Medulla oblongata (tissue), 1 donor: ENCODE measurements at regions not wholly inside any gene's neighbourhood (a gene's known extent, or its start where the extent isn't known, plus 50 kb on each side); places are given as distances from the start of the nearest gene placed in this dataset.
"Not testable (repeated sequence)": the region's sequence is repeated elsewhere in the genome, so short reads cannot be mapped to it uniquely, and the experiment has no call there.

ENCODE experiments used
- DNase-seq: peaks from one replicate; pipeline ENCODE4 v3.0.0-alpha.2; 2015; ENCODE audit errors: extremely low spot score

DNA sequence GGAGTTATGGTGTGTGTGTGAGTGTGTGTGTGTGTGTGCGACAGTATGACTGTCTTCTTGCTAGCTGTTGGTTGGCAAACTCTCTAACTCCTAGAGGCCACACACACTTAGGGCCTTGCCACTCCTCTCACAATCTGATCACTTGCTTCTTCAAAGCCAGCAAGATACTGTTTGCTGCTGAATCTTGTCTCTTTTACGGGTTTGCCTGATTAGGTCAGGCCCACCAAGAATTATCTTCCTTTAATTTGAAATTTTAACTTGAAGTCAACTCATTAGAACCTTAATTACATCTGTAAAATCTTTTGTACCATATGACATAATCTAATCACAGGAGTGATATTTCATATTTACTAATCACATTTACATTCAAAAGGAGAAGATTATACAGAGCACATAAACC, 359.2 kb upstream of the SGCG start:
- DNase-seq: no peak

DNA sequence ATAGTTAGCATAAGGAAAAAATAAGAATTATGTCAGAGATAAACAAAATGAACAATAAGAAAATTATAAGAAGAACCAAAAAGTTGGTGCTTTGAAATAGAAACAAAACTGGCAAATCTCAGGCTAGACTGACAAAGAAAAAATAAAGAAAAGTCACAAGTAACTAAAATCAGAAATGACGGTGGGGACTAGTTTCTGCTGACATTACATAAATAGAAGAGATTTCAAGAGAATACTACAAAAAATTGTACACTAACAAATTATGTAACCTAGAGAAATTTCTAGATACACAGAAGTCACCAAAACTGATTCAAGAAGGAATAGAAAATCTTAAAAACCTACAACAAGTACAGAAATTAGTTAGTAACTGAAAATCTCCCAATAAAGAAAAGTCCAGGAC, 355.6 kb upstream of the SGCG start:
- no peak for DNase-seq

DNA sequence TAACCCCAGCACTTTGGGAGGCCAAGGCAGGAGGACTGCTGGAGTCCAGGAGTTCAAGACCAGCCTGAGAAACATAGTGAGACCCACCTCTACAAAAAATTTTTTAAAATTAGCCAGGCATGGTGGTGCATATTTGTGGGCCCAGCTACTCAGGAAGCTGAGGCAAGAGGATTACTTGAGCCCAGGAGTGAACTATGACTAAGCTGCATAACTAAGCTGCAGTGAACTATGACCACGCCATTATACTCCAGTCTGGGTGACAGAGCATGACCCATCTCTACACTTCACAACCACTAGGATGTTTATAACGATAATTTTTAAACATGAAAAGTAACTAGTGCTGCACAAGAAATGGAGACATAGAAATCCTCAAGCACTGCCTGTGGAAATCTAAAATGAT, 352.7 kb upstream of the SGCG start:
- DNase-seq: no peak

DNA sequence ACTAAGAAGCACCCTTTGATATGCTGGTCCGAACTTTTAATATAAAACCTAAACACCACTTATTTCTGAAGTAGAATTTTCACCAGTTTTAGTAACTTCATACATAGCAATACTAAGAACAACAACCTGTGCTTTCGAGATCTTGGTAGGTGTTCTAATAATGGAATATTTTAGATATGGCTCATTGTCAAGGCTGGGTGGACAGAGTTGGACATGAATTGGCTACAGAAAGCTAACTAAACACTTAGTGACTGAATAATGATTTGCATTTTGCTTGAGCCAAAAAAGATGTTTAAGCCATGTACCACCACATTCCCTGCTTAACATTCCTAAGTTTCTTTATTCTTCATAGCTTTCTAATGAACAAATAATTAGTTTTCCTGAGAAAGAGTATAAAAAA, 344.3 kb upstream of the SGCG start:
- no peak for DNase-seq

DNA sequence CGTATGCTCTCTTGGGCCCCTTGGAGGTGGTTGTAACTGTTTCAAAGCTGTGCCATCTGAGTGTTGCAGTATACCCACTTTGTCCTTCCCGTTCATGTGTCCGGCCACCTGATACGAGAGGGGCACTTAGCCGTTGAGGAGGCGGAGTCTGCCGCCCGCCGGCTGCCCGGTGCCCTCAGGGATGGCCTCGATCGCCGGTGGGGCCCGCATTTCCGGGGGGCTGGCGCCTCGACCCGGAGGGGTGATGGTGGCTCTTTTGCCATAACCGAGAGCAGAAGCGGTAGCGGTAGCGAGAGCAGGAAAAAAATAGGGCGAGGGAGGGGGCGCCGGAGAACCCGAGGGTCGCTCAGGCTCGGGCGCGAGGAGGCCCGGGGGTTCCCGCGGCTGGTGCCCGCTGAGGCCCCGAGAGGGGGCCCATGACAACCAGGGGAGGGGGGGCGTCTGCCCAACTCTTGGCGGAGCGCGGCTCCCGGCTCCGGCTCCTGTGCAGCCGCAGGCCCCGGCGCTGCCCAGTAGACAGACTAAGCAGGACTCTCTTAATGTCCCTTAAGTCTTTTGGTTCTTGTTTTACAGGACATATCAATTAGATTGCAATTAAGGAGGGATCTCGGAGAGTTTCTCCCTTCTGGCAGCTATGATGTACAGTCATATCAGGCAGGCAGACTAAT, 342.7 kb upstream of the SGCG start:
- peak; percentile 9 for DNase-seq

DNA sequence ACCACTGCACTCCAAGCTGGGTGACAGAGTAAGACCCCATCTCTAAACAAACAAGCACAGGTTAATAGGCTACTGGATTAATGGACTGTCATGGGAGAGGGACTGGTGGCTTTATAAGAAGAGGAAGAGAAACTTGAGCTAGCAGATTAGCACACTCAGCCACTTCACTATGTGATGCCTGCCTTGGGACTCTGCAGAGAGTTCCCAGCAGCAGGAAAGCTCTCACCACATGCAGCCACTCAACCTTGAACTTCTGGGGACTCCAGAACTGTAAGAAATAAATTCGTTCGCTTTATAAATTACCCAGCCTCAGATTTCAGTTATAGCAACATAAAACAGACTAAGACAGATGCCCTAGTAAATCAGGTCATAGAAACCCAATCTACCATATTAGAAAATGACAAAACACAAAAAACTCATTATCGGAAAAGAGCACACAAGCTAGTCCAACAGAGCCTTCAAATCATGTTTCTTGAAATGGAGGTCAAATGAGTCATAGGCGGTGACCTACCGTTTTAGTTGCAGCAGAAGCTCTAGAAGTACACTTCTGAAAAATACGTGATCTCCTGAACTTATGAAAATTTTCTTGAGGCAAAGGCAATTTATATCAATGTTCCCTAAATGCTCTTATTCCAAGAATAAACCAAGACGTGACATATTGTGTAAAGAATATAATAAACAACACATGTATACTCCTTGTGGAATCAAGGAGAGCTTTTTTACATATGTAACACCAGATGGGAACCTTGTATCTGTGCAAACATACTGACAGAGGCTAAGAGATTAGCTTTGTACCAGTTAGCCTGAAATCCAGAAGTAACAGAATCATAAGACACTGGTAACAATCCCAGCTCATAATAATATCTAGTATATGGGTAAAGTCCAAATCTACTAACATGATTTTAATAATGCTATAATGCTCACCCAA, 340.9 kb upstream of the SGCG start:
- DNase-seq: peak; percentile 41

DNA sequence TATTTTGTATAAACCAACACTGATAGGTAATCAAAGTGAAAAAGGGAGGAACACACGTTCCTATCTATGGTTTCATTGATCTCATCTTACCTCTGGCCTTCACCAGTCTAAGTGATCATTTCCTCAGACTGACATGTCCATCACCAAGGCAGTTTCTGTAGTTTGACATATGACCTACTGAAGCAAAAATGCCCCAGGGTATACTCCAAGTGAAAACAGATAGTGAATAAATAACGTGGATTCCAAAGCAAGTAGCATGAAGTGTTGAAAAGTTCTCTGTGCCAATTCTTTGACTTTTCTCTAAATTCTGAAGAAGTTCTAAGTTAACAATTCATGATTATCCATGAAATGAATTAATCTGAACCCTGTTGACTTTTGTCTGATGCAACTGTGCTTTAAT, 334.2 kb upstream of the SGCG start:
- DNase-seq: no peak

DNA sequence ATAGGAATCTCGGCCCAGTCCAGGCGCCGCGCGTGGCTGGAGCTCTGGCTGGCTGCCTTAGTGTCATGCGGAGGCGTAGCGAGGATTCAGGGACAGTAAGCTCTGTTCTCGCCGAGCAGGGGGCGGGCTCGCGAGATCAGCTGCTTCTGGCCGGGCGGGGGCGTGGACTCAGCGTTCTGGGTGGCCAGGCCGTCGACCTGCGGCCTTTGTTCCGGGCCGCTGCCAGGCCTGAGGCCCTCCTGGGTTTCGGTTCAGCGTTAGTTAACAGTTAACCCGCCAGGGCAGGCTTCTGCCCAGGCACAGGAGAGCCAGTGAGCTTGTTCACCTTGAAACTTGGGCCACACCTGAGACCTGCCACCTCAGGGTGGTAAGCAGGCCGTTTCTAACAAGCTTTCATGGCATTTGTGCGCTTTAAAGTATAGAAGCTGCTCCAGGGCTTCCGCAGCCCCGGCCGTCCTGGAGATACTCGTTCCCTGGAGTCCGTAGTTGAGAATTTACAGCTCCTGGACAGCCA, 332.2 kb upstream of the SGCG start:
- no peak for DNase-seq

DNA sequence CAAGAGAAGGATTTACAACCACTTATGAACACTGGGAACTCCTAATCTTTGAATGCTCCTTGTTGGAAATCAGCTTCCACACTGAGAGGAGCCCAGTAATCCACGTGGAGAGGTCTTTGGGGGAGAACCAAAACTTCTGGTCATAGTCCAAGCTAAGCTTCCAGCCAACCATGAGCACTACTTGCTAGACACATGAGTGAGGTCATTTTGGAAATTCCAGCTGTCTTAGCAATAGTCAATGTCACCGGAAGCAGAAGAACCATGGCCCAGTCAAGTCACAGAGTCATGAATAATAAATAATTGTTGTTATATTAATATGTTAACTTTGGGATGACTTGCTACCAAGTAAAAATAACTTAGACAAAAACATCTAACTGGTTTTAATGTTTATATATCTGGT, 324.9 kb upstream of the SGCG start:
- no peak for DNase-seq

DNA sequence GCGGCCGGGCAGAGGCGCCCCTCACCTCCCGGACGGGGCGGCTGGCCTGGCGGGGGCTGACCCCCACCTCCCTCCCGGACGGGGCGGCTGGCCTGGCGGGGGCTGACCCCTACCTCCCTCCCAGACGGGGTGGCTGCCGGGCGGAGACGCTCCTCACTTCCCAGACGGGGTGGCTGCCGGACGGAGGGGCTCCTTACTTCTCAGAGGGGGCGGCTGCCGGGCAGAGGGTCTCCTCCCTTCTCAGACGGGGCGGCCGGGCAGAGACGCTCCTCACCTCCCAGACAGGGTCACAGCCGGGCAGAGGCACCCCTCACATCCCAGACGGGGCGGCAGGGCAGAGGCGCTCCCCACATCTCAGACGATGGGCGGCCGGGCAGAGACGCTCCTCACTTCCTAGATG, 321.8 kb upstream of the SGCG start:
- not testable (repeated sequence) for DNase-seq

DNA sequence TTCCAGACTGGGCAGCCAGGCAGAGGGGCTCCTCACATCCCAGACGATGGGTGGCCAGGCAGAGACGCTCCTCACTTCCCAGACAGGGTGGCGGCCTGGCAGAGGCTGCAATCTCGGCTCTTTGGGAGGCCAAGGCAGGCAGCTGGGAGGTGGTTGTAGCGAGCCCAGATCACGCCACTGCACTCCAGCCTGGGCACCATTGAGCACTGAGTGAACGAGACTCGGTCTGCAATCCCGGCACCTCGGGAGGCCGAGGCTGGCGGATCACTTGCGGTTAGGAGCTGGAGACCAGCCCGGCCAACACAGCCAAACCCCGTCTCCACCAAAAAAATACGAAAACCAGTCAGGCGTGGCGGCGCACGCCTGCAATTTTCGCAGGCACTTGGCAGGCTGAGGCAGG, 321.4 kb upstream of the SGCG start:
- not testable (repeated sequence) for DNase-seq

DNA sequence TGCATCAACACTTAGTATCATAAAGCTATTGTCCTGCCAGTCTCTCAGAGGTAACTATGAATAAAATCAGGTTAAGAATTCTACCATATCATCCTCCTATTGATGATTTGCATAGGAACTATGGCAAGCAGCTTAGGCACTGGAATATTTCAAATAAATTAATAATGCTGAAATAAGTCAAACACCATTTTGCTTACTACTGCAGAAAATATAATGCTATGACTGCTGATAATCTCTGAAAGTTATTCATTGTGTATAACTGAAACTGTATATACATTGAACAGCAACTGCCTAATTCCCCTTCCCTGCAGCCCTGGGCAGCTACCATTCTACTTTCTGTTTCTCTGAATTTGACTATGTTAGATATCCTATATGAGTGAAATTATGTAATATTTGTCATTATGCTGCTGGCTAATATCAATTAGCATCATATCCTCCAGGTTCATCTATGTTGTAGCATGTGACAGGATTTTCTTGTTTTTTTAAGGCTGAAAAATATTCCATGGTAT, 318.8 kb upstream of the SGCG start:
- DNase-seq: no peak

DNA sequence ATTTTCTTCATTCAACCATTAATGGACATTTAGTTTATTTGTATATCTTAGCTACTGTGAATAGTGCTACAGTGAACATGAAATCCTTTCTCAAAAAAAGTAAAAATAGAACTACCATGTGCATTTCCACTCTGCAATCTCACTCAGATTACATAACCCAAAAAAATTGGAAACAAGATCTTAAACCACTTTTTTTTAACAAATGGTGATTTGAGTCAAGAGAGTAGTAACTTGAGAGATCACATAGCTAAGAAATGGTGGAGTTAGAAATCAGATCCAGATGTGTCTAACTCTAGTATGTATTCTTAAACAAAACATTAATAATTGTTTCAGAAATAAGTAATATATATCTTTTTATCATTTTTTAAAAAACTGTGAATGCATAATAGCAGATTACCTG, 318.3 kb upstream of the SGCG start:
- DNase-seq: no peak

DNA sequence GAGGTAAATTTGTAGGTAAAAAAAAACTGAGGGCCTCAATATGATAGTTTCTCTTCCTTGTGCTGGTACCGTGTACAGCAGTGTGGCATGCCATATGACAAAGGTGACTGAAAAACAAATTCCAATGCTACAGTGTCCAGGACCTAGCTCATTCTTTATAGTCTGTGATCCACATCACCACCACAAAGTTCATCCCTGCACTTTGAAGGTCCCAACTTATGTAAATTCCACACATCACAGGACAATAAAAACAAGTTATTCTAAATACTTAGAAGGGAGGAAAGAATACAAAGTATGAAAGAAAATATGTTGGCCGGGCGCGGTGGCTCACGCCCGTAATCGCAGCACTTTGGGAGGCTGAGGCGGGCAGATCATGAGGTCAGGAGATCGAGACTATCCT, 314.6 kb upstream of the SGCG start:
- no peak for DNase-seq

DNA sequence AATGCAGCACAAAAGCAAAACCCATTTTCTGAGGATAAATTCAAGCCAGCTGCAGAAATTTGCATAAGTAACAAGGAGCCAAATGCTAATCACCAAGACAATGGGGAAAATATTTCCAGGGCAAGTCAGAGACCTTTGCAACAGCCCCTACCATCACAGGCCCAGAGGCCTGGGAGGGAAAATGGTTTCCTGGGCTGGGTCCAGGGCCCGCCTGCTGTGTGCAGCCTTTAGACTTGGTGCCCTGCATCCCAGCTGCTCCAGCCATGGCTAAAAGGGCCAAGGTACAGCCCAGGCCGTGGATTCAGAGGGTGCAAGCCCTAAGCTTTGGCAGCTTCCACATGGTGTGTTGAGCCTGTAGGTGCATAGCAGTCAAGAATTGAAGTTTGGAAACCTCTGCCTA, 309.5 kb upstream of the SGCG start:
- DNase-seq: no peak

DNA sequence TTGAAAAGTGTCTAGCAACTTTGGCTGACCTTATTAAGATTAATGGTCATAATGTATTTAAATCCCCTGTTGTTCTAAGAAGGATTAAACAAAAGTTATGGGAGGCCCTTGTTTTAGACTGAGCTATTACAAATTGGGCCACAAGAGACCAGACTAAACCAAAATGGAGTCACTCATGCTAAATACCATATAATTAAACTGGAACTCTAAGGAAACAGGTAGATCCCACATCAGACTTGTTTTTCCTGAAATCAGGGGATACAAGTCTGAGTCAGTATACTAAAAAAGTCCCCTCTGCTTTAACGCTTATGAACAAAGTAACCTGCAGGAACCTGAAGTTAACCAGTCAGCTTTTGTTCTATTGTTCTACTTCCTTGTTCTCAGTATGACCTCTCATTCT, 305.9 kb upstream of the SGCG start:
- DNase-seq: no peak

DNA sequence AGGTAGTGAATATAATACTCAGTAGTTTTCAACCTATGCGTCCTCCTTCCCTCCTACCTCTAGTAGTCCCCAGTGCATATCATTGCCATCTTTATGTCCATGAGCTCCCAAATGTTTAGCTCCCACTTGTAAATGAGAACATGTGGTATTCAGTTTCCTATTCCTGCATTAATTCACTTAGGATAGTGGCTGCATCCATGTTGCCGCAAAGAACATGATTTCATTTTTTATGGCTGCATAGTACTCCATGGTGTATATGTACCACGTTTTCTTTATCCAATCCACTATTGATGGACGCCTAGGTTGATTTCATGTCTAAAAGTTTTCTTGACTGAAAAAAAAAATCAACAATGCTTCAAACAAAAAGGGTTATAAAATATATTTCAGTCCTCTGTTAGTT, 303.4 kb upstream of the SGCG start:
- no peak for DNase-seq

DNA sequence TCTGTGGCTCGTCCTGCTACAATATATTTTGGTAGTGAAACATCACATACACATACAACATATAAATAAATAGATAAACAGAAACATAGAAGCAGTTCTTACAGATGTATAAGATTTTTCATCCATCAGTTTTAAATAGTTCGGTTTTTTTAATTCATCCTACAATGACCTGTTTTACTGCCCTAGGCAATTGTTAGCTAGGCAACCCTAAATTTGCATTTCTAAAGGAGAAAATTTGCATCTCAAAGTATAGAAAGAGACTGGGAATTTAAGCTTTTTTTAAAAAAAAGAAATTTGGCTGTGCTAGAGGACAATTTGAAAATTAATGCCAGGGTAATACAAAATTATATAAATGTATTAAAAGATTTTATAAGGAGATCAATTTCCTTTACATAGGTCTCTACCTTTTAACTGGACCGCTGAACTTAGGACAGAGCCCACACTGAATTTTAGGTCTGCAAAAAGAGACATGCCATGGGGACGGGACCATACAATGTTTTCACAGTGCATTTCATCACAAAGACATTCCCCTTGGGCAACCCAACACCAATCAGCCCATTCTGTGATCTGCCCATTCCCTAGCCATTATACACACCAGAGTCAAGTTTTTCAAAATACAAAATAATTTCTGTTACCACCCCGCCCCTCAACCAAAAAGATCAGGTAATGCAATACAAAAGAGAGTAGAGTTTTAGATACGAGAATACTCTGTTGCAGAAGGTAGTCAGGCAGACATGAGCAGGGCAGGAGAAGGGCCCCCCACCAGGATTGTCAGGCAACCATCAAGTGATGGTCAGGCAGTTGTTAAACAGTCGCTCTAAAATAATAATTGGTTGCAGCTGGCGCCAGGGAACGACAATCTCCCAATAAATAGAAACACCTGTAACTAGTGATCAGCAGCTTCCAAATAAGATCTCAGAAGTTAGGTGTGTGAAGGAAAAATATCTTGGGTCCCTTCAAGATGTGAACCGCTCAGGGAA, 299.7 kb upstream of the SGCG start:
- no peak for DNase-seq

DNA sequence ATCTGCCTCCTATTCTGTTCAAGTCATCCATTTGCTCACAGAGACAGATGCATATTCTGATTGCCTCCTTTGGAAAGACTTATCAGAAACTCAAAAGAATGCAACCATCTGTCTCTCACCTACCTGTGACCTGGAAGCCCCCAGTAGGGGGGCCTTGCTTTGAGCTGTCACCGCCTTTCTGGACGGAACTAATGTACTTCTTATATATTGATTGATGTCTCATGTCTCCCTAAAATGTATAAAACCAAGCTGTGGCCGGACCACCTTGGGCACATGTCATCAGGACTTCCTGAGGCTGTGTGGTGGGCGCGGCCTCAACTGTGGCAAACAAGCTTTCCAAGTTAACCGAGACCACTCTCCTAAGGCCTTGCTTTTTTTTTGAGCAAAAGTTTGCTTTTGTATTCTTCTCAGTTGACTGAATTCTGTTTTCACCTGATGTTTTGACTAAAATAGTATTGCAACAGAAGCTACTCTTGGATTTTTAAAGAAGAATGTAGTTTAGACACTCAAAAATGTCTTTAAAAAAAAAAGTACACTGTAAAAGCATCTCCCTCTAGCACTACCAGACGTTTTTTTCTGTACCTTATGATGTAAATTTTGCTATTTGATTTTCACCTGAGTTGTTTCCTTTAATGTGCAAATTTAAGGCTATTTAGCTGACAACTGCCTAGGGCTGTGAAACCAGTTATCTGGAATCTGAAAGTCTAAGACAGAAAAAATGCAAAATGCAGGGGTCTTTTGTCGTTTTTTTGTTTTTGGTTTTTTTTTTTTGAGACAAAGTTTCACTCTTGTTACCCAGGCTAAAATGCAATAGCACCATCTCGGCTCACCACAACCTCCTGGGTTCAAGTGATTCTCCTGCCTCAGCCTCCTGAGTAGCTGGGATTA, 298.8 kb upstream of the SGCG start:
- not testable (repeated sequence) for DNase-seq

DNA sequence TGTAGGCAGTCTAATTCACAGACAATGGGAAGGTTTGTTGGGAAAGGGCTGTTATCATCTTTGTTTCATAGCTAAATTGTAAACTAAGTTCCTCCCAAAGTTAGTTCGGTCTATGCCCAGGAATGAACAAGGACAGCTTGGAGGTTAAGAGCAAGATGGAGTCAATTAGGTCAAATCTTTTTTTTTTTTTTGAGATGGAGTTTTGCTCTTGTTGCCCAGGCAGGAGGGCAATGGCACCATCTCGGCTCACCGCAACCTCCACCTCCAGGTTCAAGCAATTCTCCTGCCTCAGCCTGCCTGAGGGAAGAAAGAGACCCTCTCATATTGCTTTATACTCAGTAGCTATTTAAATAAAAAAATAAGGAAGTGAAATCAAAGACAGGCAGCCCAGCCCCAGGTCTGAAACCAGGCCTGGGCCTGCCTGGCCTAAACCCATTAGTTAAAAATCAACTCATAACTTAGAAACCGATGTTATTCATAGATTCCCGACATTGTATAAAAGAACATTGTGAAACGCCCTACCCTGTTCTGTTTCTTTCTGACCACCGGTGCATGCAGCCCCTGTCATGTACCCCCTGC, 297.4 kb upstream of the SGCG start:
- no peak for DNase-seq
